Smooth muscle cell (in vitro differentiated cells): ENCODE measurements at regions not wholly inside any gene's neighbourhood (a gene's known extent, or its start where the extent isn't known, plus 50 kb on each side); places are given as distances from the start of the nearest gene placed in this dataset.

Experiments used
- DNase-seq: peaks from one replicate; lab custom pipeline; 2025; ENCODE audit not compliant: unreplicated experiment; lab: John Stamatoyannopoulos, UW
- H2AFZ ChIP-seq: fragments of 200-600 bp; sonication (generic); 2 replicates; pipeline ENCODE4 v1.6.0; 2016; ENCODE audit warnings: antibody characterized with exemption, low read depth, mild to moderate bottlenecking
- H3F3A ChIP-seq: fragments of 200-600 bp; sonication (generic); 2 replicates; pipeline ENCODE4 v1.6.0; 2017; ENCODE audit warnings: antibody characterized with exemption, low read depth
- H3K27ac ChIP-seq: fragments of 200-600 bp; sonication (generic); 2 replicates; pipeline ENCODE4 v1.5.1; 2016; ENCODE audit warnings: low read depth, mild to moderate bottlenecking
- H3K27me3 ChIP-seq: fragments of 200-600 bp; sonication (generic); 2 replicates; pipeline ENCODE4 v1.6.1; 2016; ENCODE audit warnings: low read depth, mild to moderate bottlenecking
- H3K36me3 ChIP-seq: fragments of 200-600 bp; sonication (generic); 2 replicates; pipeline ENCODE4 v1.5.1; 2016; ENCODE audit warnings: low read depth
- H3K4me1 ChIP-seq: fragments of 200-600 bp; sonication (generic); 2 replicates; pipeline ENCODE4 v1.5.1; 2016; ENCODE audit warnings: low read depth
- H3K4me2 ChIP-seq: fragments of 200-600 bp; sonication (generic); 2 replicates; pipeline ENCODE4 v1.6.0; 2016; ENCODE audit warnings: mild to moderate bottlenecking
- H3K4me3 ChIP-seq: fragments of 200-600 bp; sonication (generic); 2 replicates; pipeline ENCODE4 v1.5.1; 2016; ENCODE audit warnings: mild to moderate bottlenecking
- H3K79me2 ChIP-seq: fragments of 200-600 bp; sonication (generic); 2 replicates; pipeline ENCODE4 v1.6.0; 2016; ENCODE audit warnings: low read depth, mild to moderate bottlenecking
- H3K9ac ChIP-seq: fragments of 200-600 bp; sonication (generic); 2 replicates; pipeline ENCODE4 v1.6.0; 2016; ENCODE audit warnings: low read depth
- H3K9me3 ChIP-seq: fragments of 200-600 bp; sonication (generic); replicated peaks from 2 replicates; pipeline ENCODE4 v1.5.1; 2016; ENCODE audit warnings: low read depth
- H4K20me1 ChIP-seq: fragments of 200-600 bp; sonication (generic); 2 replicates; pipeline ENCODE4 v1.6.0; 2016; ENCODE audit warnings: low read depth
- WGBS: methylation state at CpG from one replicate; pipeline ENCODE4 v1.1.7; 2016; ENCODE audit warnings: low lambda C conversion rate; 5-methylcytosine and 5-hydroxymethylcytosine counted together
- TF ChIP-seq, protein P1 (sequence below): fragments of 200-600 bp; sonication (generic); IDR thresholded peaks from 2 replicates; pipeline ENCODE4 v1.5.1; 2017; ENCODE audit warnings: borderline replicate concordance, mild to moderate bottlenecking, antibody characterized with exemption; ENCODE audit not compliant: insufficient read depth, poor library complexity, severe bottlenecking

GRCh38 chr4:156643826-156644225 lies 327.8 kb downstream of the PDGFC start:
- Histone ChIP-seq H3K9me3 (no peaks in the 10 kb centered on the region), H3K4me1 (no peaks in the 10 kb centered on the region), H2AFZ (no peak overlapping the region), H3K79me2 (no peaks in the 10 kb centered on the region), H3F3A (no peaks in the 10 kb centered on the region), H3K27ac (no peak overlapping the region), H4K20me1 (no peaks in the 10 kb centered on the region), H3K4me2 (no peak overlapping the region), H3K9ac (no peak overlapping the region), H3K4me3 (no peak overlapping the region), H3K27me3 (no peaks in the 10 kb centered on the region), H3K36me3 (no peaks in the 10 kb centered on the region)
- TF ChIP-seq, protein P1, sequence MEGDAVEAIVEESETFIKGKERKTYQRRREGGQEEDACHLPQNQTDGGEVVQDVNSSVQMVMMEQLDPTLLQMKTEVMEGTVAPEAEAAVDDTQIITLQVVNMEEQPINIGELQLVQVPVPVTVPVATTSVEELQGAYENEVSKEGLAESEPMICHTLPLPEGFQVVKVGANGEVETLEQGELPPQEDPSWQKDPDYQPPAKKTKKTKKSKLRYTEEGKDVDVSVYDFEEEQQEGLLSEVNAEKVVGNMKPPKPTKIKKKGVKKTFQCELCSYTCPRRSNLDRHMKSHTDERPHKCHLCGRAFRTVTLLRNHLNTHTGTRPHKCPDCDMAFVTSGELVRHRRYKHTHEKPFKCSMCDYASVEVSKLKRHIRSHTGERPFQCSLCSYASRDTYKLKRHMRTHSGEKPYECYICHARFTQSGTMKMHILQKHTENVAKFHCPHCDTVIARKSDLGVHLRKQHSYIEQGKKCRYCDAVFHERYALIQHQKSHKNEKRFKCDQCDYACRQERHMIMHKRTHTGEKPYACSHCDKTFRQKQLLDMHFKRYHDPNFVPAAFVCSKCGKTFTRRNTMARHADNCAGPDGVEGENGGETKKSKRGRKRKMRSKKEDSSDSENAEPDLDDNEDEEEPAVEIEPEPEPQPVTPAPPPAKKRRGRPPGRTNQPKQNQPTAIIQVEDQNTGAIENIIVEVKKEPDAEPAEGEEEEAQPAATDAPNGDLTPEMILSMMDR: no peak
- DNase-seq: no peak

DNA sequence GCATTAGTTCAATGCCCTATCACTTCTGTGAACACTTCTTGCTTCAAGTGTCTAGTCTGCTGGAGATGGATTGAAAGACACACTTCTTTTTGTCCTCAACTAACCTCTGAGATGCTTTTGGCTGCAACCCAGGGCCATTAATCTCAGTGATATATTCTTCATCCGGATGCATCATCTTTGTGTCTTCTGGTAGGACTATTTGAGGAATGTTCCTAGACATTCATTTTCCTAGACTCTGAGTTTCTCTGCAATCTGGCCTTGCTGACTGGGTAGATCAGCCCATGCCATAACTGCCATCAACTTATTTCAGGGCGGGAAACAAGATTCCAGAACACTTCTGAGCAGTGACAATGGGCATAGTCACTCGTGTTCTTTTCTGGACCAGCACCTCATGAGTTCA lies 329.4 kb downstream of the PDGFC start:
- Histone ChIP-seq H3K4me3 (no peak overlapping the region), H3K4me2 (no peak overlapping the region), H3K4me1 (no peaks in the 10 kb centered on the region), H2AFZ (no peak overlapping the region), H3K9me3 (no peaks in the 10 kb centered on the region), H3K27me3 (no peaks in the 10 kb centered on the region), H4K20me1 (no peaks in the 10 kb centered on the region), H3F3A (no peaks in the 10 kb centered on the region), H3K27ac (no peak overlapping the region), H3K79me2 (no peaks in the 10 kb centered on the region), H3K36me3 (no peaks in the 10 kb centered on the region), H3K9ac (no peak overlapping the region)
- TF ChIP-seq, protein P1: no peak
- 90% methylated on average over 3 of the region's 3 CpGs for WGBS
- no peak for DNase-seq

GRCh38 chr4:156638925-156639605 lies 332.5 kb downstream of the PDGFC start:
- Histone ChIP-seq H3K4me3 (no peak overlapping the region), H3F3A (no peaks in the 10 kb centered on the region), H3K36me3 (no peaks in the 10 kb centered on the region), H3K27me3 (no peaks in the 10 kb centered on the region), H3K9ac (no peak overlapping the region), H3K27ac (peak overlapping the region; percentile 8), H3K79me2 (no peaks in the 10 kb centered on the region), H3K4me2 (peak overlapping the region; percentile 3), H2AFZ (no peak overlapping the region), H4K20me1 (no peaks in the 10 kb centered on the region), H3K9me3 (no peaks in the 10 kb centered on the region), H3K4me1 (peaks cover 13% of the 10 kb centered on the region)
- 59% methylated on average over 4 of the region's 4 CpGs for WGBS
- DNase-seq: no peak
- TF ChIP-seq, protein P1: no peak

GRCh38 chr4:156638334-156638733 lies 333.3 kb downstream of the PDGFC start:
- no peak for DNase-seq
- Histone ChIP-seq H3F3A (no peaks in the 10 kb centered on the region), H3K4me2 (peak overlapping the region; percentile 2), H3K36me3 (no peaks in the 10 kb centered on the region), H3K27ac (peak overlapping the region; percentile 8), H3K27me3 (no peaks in the 10 kb centered on the region), H3K4me3 (no peak overlapping the region), H3K9me3 (no peaks in the 10 kb centered on the region), H3K9ac (no peak overlapping the region), H3K79me2 (no peaks in the 10 kb centered on the region), H3K4me1 (peaks cover 13% of the 10 kb centered on the region), H4K20me1 (no peaks in the 10 kb centered on the region), H2AFZ (no peak overlapping the region)
- TF ChIP-seq, protein P1: no peak
- 44% methylated on average over 5 of the region's 5 CpGs for WGBS
